OCI-LY1 (cell line): ENCODE measurements at regions not wholly inside any gene's neighbourhood (a gene's known extent, or its start where the extent isn't known, plus 50 kb on each side); places are given as distances from the start of the nearest gene placed in this dataset.

ENCODE experiments used
- CTCF ChIP-seq: fragments of 200-600 bp; sonication (generic), shearing (Covaris generic); IDR thresholded peaks from 2 replicates; pipeline ENCODE4 v1.5.1; 2017; ENCODE audit warnings: mild to moderate bottlenecking, antibody characterized with exemption, low read length, moderate library complexity, mixed read lengths
- EZH2 ChIP-seq: fragments of 200-600 bp; sonication (generic), shearing (Covaris generic); IDR thresholded peaks from 2 replicates; pipeline ENCODE4 v1.8.0; 2017; ENCODE audit warnings: borderline replicate concordance, mixed run types, mild to moderate bottlenecking, antibody characterized with exemption, low read length, moderate library complexity, mixed read lengths

GRCh38 chr3:72049300-72049699 lies 264.4 kb upstream of the PROK2 start:
- TF ChIP-seq CTCF (no peak), EZH2 (no peak)
